HEK293T (cell line): ENCODE measurements at regions not wholly inside any gene's neighbourhood (a gene's known extent, or its start where the extent isn't known, plus 50 kb on each side); places are given as distances from the start of the nearest gene placed in this dataset.

ENCODE experiments used
- ARNT ChIP-seq: fragments of 450-650 bp; IDR thresholded peaks from 2 replicates; pipeline ENCODE4 v1.6.1; 2017; ENCODE audit warnings: mild to moderate bottlenecking
- BHLHE40 ChIP-seq: fragments of 450-650 bp; IDR thresholded peaks from 2 replicates; pipeline ENCODE4 v1.6.1; 2016; ENCODE audit warnings: mild to moderate bottlenecking, moderate library complexity, borderline replicate concordance
- CTBP1 ChIP-seq: fragments of 450-650 bp; IDR thresholded peaks from 2 replicates; pipeline ENCODE4 v1.6.1; 2016; ENCODE audit warnings: borderline replicate concordance
- ELF4 ChIP-seq: fragments of 450-650 bp; IDR thresholded peaks from 2 replicates; pipeline ENCODE4 v1.6.1; 2017; ENCODE audit warnings: antibody characterized with exemption
- FOXA1 ChIP-seq: fragments of 450-650 bp; IDR thresholded peaks from 2 replicates; pipeline ENCODE4 v1.6.1; 2016; ENCODE audit warnings: mild to moderate bottlenecking
- FOXK2 ChIP-seq: fragments of 450-650 bp; IDR thresholded peaks from 2 replicates; pipeline ENCODE4 v1.6.1; 2016; ENCODE audit warnings: mild to moderate bottlenecking
- FOXM1 ChIP-seq: fragments of 450-650 bp; IDR thresholded peaks from 2 replicates; pipeline ENCODE4 v1.6.1; 2017; ENCODE audit warnings: mild to moderate bottlenecking, borderline replicate concordance
- HDGF ChIP-seq: fragments of 450-650 bp; IDR thresholded peaks from 2 replicates; pipeline ENCODE4 v1.6.1; 2017; ENCODE audit warnings: antibody characterized with exemption, borderline replicate concordance
- L3MBTL2 ChIP-seq: fragments of 450-650 bp; conservative IDR thresholded peaks from 2 replicates; pipeline ENCODE4 v1.6.1; 2016; ENCODE audit warnings: mild to moderate bottlenecking
- SP1 ChIP-seq: fragments of 450-650 bp; IDR thresholded peaks from 2 replicates; pipeline ENCODE4 v1.6.1; 2017
- SUZ12 ChIP-seq: fragments of 450-650 bp; IDR thresholded peaks from 2 replicates; pipeline ENCODE4 v1.6.1; 2016; ENCODE audit warnings: mild to moderate bottlenecking
- TARDBP ChIP-seq: fragments of 450-650 bp; IDR thresholded peaks from 2 replicates; pipeline ENCODE4 v1.6.1; 2016
- ZNF384 ChIP-seq: fragments of 450-650 bp; IDR thresholded peaks from 2 replicates; pipeline ENCODE4 v1.6.1; 2016

DNA sequence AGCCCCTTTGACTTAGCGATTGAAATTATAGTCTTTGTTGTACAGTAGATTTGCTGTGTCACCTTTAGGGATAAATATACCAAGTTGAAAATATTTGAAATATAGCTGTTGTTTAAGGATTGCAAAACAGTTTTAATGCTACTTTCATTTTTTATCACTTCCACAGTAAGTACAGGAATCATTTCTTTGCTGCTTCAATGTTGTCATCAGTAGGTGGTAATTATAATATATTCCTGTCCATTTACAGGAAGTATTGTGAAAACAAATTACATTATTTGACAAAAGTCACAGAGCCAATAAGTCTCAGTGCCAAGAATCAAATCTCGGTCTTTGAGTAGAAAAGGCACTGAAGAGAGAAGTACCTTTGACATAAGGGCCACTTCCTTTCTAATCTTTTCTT lies 342.6 kb upstream of the RGS6 start:
- TF ChIP-seq ELF4 (no peak), HDGF (no peak), SUZ12 (no peak), FOXM1 (no peak), FOXK2 (no peak), BHLHE40 (no peak), L3MBTL2 (no peak), ARNT (no peak), FOXA1 (no peak), TARDBP (no peak), ZNF384 (no peak), SP1 (no peak), CTBP1 (no peak)
